GM19239 (cell line): ENCODE measurements at regions not wholly inside any gene's neighbourhood (a gene's known extent, or its start where the extent isn't known, plus 50 kb on each side); places are given as distances from the start of the nearest gene placed in this dataset.

Experiments
- DNase-seq: peaks from one replicate; pipeline ENCODE4 v3.0.0; 2011; ENCODE audit warnings: low spot score; ENCODE audit not compliant: insufficient read length
- FAIRE-seq: peaks from 2 replicates; lab custom pipeline; 2011; peaks lifted over from hg19 to GRCh38; lab: Jason Lieb, UNC

GRCh38 chr10:10333622-10334021 lies 684.0 kb upstream of the CELF2 start:
- no peak for FAIRE-seq
- no peak for DNase-seq

GRCh38 chr10:10338339-10338738 lies 679.3 kb upstream of the CELF2 start:
- FAIRE-seq, result no peak
- no peak for DNase-seq

GRCh38 chr10:10346390-10347150 lies 671.1 kb upstream of the CELF2 start:
- DNase-seq, result no peak
- no peak for FAIRE-seq

GRCh38 chr10:10350050-10350449 lies 667.6 kb upstream of the CELF2 start:
- DNase-seq, result no peak
- no peak for FAIRE-seq

GRCh38 chr10:10351451-10351850 lies 666.2 kb upstream of the CELF2 start:
- FAIRE-seq, result no peak
- no peak for DNase-seq

- DNase-seq (no peak), FAIRE-seq (no peak)
Observed at GRCh38 chr10:10353326-10353868, 664.3 kb upstream of the CELF2 start.

GRCh38 chr10:10359263-10359662 lies 658.4 kb upstream of the CELF2 start:
- DNase-seq (no peak), FAIRE-seq (no peak)

- FAIRE-seq, result no peak
- no peak for DNase-seq
Observed at GRCh38 chr10:10361301-10361885, 656.3 kb upstream of the CELF2 start.

GRCh38 chr10:10362800-10363199 lies 654.9 kb upstream of the CELF2 start:
- no peak for FAIRE-seq
- no peak for DNase-seq

- FAIRE-seq (no peak), DNase-seq (no peak)
Observed at GRCh38 chr10:10363217-10363616, 654.5 kb upstream of the CELF2 start.

- DNase-seq, result no peak
- FAIRE-seq, result no peak
Observed at GRCh38 chr10:10364902-10365301, 652.8 kb upstream of the CELF2 start.

GRCh38 chr10:10365676-10366075 lies 652.0 kb upstream of the CELF2 start:
- DNase-seq (no peak), FAIRE-seq (no peak)

- FAIRE-seq, result no peak
- no peak for DNase-seq
Observed at GRCh38 chr10:10366836-10367235, 650.8 kb upstream of the CELF2 start.

- no peak for FAIRE-seq
- DNase-seq, result no peak
Observed at GRCh38 chr10:10367264-10367663, 650.4 kb upstream of the CELF2 start.

GRCh38 chr10:10368951-10369576 lies 648.6 kb upstream of the CELF2 start:
- FAIRE-seq (no peak), DNase-seq (no peak)

GRCh38 chr10:10385831-10386230 lies 631.8 kb upstream of the CELF2 start:
- FAIRE-seq, result no peak
- DNase-seq, result no peak

- no peak for DNase-seq
Observed at GRCh38 chr10:10389182-10389581, 628.5 kb upstream of the CELF2 start.

GRCh38 chr10:10392511-10392910 lies 625.2 kb upstream of the CELF2 start:
- DNase-seq (no peak), FAIRE-seq (no peak)

More at GRCh38 chr10:10389182-10389581, 628.5 kb upstream of the CELF2 start:
- no peak for FAIRE-seq

GRCh38 chr10:10394933-10395658 lies 622.6 kb upstream of the CELF2 start:
- DNase-seq (no peak), FAIRE-seq (no peak)

- DNase-seq (no peak), FAIRE-seq (no peak)
Observed at GRCh38 chr10:10396601-10397000, 621.1 kb upstream of the CELF2 start.

- FAIRE-seq (no peak), DNase-seq (no peak)
Observed at GRCh38 chr10:10397906-10398305, 619.8 kb upstream of the CELF2 start.
